ENCODE measurements at regions not wholly inside any gene's neighbourhood (a gene's known extent, or its start where the extent isn't known, plus 50 kb on each side); places are given as distances from the start of the nearest gene placed in this dataset.

DNA sequence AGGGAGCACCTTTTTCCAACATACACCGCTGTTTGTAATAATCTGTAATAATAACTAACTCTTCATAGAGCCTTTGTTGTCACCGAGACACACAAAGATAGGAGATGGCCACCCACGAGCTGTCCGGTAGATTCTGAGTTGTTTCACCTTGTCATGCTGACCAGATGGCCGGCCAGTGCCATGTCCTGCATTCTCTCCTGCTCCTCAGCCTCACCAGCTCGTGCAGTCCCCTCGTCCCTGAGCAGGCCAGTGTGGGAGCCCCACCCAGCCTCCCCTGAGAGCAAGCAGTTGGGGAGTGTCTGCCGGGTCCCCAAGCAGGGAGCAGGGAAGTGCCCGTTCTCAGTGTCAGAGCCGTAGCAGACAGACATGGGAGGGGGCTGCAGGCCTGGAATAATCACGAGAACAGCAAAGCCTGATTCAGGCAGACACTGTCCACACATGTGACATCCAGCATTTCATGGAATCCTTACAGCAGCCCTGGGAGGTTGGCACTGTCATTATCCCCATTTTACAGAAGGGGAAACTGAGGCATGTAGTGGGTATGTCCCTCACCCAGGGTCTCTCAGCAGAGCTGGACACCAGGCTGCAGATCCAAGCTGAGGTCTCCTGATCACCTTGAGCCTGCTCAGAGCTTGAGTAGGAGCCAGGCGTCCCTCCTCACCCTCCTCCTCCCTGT lies 178.5 kb upstream of the CIBAR2 start (continued):
- TF ChIP-seq ATF7-NPFF (CRISPR knock-in tag; IDR thresholded peaks at IDR 0.05; ENCODE audit: low read depth) (0 out of 2 replicates have a peak, but pooled peaks have one; percentile 6), ZNF749 (CRISPR knock-in tag; IDR thresholded peaks at IDR 0.05; ENCODE audit: borderline replicate concordance) (no peak; the same call in 1 of the 2 replicates), MAF1 (CRISPR knock-in tag; IDR thresholded peaks at IDR 0.05; ENCODE audit: borderline replicate concordance) (no peak), ZNF510 (CRISPR knock-in tag; IDR thresholded peaks at IDR 0.05; ENCODE audit: low read depth) (0 out of 2 replicates have a peak, but pooled peaks have one; percentile 45), ARNT (IDR thresholded peaks at IDR 0.05) (no peak), MEIS1 (CRISPR knock-in tag; IDR thresholded peaks at IDR 0.05; ENCODE audit: borderline replicate concordance) (peak; percentile 88), ZNF788 (CRISPR knock-in tag; IDR thresholded peaks at IDR 0.05; ENCODE audit: borderline replicate concordance) (peak; percentile 31; the same call in 1 of the 2 replicates), RARG (CRISPR knock-in tag; IDR thresholded peaks at IDR 0.05; ENCODE audit: low read depth) (0 out of 2 replicates have a peak, but pooled peaks have one; percentile 15), SPEN (CRISPR knock-in tag; IDR thresholded peaks at IDR 0.05; ENCODE audit: low read depth) (peak; percentile 25; the same call in 1 of the 2 replicates), PAX8 (CRISPR knock-in tag; IDR thresholded peaks at IDR 0.05; ENCODE audit: borderline replicate concordance) (no peak), POLR2A (IDR thresholded peaks at IDR 0.05; ENCODE audit: insufficient read depth in 1 of 2, low read depth in 2 of 2, low read length in 2 of 2) (no peak), ZBTB42 (CRISPR knock-in tag; IDR thresholded peaks at IDR 0.05) (no peak), FLYWCH1 (CRISPR knock-in tag; IDR thresholded peaks at IDR 0.05) (no peak), HNRNPH1 (optimal IDR thresholded peaks at IDR 0.05; ENCODE audit: low read depth, low read length) (no peak)
- TF ChIP-seq, protein P1, sequence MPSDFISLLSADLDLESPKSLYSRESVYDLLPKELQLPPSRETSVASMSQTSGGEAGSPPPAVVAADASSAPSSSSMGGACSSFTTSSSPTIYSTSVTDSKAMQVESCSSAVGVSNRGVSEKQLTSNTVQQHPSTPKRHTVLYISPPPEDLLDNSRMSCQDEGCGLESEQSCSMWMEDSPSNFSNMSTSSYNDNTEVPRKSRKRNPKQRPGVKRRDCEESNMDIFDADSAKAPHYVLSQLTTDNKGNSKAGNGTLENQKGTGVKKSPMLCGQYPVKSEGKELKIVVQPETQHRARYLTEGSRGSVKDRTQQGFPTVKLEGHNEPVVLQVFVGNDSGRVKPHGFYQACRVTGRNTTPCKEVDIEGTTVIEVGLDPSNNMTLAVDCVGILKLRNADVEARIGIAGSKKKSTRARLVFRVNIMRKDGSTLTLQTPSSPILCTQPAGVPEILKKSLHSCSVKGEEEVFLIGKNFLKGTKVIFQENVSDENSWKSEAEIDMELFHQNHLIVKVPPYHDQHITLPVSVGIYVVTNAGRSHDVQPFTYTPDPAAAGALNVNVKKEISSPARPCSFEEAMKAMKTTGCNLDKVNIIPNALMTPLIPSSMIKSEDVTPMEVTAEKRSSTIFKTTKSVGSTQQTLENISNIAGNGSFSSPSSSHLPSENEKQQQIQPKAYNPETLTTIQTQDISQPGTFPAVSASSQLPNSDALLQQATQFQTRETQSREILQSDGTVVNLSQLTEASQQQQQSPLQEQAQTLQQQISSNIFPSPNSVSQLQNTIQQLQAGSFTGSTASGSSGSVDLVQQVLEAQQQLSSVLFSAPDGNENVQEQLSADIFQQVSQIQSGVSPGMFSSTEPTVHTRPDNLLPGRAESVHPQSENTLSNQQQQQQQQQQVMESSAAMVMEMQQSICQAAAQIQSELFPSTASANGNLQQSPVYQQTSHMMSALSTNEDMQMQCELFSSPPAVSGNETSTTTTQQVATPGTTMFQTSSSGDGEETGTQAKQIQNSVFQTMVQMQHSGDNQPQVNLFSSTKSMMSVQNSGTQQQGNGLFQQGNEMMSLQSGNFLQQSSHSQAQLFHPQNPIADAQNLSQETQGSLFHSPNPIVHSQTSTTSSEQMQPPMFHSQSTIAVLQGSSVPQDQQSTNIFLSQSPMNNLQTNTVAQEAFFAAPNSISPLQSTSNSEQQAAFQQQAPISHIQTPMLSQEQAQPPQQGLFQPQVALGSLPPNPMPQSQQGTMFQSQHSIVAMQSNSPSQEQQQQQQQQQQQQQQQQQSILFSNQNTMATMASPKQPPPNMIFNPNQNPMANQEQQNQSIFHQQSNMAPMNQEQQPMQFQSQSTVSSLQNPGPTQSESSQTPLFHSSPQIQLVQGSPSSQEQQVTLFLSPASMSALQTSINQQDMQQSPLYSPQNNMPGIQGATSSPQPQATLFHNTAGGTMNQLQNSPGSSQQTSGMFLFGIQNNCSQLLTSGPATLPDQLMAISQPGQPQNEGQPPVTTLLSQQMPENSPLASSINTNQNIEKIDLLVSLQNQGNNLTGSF (CRISPR knock-in tag; IDR thresholded peaks at IDR 0.05) = 0 out of 2 replicates have a peak, but pooled peaks have one; percentile 22
- TF ChIP-seq, protein P2, sequence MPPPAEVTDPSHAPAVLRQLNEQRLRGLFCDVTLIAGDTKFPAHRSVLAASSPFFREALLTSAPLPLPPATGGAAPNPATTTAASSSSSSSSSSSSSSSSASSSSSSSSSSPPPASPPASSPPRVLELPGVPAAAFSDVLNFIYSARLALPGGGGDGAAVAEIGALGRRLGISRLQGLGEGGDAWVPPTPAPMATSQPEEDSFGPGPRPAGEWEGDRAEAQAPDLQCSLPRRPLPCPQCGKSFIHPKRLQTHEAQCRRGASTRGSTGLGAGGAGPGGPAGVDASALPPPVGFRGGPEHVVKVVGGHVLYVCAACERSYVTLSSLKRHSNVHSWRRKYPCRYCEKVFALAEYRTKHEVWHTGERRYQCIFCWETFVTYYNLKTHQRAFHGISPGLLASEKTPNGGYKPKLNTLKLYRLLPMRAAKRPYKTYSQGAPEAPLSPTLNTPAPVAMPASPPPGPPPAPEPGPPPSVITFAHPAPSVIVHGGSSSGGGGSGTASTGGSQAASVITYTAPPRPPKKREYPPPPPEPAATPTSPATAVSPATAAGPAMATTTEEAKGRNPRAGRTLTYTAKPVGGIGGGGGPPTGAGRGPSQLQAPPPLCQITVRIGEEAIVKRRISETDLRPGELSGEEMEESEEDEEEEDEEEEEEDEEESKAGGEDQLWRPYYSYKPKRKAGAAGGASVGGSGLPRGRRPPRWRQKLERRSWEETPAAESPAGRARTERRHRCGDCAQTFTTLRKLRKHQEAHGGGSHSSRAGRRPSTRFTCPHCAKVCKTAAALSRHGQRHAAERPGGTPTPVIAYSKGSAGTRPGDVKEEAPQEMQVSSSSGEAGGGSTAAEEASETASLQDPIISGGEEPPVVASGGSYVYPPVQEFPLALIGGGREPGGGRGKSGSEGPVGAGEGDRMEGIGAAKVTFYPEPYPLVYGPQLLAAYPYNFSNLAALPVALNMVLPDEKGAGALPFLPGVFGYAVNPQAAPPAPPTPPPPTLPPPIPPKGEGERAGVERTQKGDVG (CRISPR knock-in tag; IDR thresholded peaks at IDR 0.05; ENCODE audit: borderline replicate concordance) = no peak
- TF ChIP-seq, protein P3, sequence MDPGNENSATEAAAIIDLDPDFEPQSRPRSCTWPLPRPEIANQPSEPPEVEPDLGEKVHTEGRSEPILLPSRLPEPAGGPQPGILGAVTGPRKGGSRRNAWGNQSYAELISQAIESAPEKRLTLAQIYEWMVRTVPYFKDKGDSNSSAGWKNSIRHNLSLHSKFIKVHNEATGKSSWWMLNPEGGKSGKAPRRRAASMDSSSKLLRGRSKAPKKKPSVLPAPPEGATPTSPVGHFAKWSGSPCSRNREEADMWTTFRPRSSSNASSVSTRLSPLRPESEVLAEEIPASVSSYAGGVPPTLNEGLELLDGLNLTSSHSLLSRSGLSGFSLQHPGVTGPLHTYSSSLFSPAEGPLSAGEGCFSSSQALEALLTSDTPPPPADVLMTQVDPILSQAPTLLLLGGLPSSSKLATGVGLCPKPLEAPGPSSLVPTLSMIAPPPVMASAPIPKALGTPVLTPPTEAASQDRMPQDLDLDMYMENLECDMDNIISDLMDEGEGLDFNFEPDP (CRISPR knock-in tag; conservative IDR thresholded peaks at IDR 0.05) = no peak
- TF ChIP-seq, protein P4, sequence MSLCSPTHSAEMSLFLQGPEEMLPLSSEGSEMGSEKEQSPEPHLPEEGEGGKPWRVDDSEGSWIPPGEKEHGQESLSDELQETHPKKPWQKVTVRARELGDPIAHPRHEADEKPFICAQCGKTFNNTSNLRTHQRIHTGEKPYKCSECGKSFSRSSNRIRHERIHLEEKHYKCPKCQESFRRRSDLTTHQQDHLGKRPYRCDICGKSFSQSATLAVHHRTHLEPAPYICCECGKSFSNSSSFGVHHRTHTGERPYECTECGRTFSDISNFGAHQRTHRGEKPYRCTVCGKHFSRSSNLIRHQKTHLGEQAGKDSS (CRISPR knock-in tag; IDR thresholded peaks at IDR 0.05; ENCODE audit: borderline replicate concordance, low read depth) = 0 out of 2 replicates have a peak, but pooled peaks have one; percentile 27
